IPS DF 4.7 (cell line): ENCODE measurements at regions not wholly inside any gene's neighbourhood (a gene's known extent, or its start where the extent isn't known, plus 50 kb on each side); places are given as distances from the start of the nearest gene placed in this dataset.

Experiments used
- DNase-seq: peaks from one replicate; pipeline ENCODE4 v3.0.0-alpha.2; 2013; ENCODE audit warnings: low spot score; ENCODE audit errors: extremely low read depth

GRCh38 chr17:33352526-33352925 is 59.4 kb upstream of the ASIC2 start:
- DNase-seq, result no peak

GRCh38 chr17:33356266-33356665 is 63.2 kb upstream of the ASIC2 start:
- no peak for DNase-seq

- no peak for DNase-seq
Measured at GRCh38 chr17:33363475-33363874, 70.4 kb upstream of the ASIC2 start.

- DNase-seq, result no peak
Measured at GRCh38 chr17:33366960-33367359, 73.9 kb upstream of the ASIC2 start.

GRCh38 chr17:33369149-33369548 is 76.1 kb upstream of the ASIC2 start:
- DNase-seq, result no peak

GRCh38 chr17:33369876-33370275 is 76.8 kb upstream of the ASIC2 start:
- no peak for DNase-seq

DNA sequence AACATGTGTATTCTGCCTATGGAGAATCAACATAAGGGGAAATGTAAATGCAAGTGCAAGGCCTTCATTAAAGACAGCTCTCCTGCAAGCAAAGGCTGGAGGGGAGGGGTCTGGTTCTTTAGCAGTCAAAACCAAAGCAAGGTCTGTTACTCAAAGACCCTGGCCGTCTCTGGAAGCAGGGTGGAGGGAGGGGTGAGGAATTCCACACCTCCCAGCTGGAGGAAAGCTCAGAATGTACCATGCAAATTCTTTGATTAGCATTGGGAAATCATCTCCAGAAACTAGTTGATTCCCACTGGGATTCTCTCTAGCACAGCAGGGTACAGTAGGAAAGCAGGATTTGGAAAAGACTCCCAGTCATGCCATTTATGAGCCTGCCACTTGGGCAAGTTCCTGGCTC is 77.3 kb upstream of the ASIC2 start:
- DNase-seq, result peak; percentile 41

DNA sequence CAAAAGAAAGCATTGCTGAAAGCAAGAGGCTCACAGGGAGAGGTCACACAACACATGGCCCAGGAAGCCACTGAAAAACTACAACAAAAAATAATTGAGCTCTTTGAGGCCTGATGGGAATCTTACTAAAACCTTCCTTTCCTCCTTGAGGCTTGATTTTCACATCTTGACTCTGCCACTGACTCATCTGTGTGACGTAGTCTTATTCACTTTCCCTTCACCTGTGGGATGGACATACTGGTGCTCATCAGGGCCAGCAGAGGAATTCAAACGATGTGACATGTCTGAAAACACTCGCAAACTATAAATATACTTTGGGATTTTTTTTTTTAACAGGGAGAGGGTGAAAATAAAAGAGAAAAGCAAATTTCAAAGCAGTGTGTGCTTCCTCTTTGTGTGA is 78.3 kb upstream of the ASIC2 start:
- no peak for DNase-seq

GRCh38 chr17:33373273-33373672 is 80.2 kb upstream of the ASIC2 start:
- DNase-seq, result no peak

DNA sequence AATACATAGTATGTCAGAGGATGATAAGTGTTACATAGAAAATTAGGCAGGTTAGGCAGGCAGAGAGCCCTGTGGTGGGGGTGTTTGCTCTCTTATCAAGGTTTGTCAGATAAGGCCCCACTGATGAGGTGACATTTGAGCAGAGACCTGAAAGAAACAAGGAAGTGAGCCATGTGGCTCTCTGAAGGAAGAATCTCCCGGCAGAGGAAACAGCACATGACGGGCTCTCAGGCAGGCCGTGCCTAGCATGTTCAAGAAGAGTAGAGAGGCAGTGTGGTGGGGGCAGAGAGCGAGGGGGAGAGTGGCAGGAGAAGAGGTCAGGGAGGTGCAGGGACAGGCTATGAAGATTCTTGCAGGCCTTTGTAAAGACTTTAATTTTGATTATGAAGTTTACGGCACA is 82.0 kb upstream of the ASIC2 start:
- DNase-seq, result no peak

- no peak for DNase-seq
Measured at GRCh38 chr17:33375783-33376182, 82.7 kb upstream of the ASIC2 start.

GRCh38 chr17:33377837-33378595 is 84.9 kb upstream of the ASIC2 start:
- DNase-seq, result no peak

GRCh38 chr17:33381201-33381600 is 88.1 kb upstream of the ASIC2 start:
- no peak for DNase-seq

GRCh38 chr17:33383488-33384023 is 90.5 kb upstream of the ASIC2 start:
- DNase-seq, result no peak

GRCh38 chr17:33385133-33385532 is 92.0 kb upstream of the ASIC2 start:
- DNase-seq, result no peak

GRCh38 chr17:33385713-33386112 is 92.6 kb upstream of the ASIC2 start:
- no peak for DNase-seq

GRCh38 chr17:33387406-33387805 is 94.3 kb upstream of the ASIC2 start:
- no peak for DNase-seq

- no peak for DNase-seq
Measured at GRCh38 chr17:33389504-33390135, 96.5 kb upstream of the ASIC2 start.

DNA sequence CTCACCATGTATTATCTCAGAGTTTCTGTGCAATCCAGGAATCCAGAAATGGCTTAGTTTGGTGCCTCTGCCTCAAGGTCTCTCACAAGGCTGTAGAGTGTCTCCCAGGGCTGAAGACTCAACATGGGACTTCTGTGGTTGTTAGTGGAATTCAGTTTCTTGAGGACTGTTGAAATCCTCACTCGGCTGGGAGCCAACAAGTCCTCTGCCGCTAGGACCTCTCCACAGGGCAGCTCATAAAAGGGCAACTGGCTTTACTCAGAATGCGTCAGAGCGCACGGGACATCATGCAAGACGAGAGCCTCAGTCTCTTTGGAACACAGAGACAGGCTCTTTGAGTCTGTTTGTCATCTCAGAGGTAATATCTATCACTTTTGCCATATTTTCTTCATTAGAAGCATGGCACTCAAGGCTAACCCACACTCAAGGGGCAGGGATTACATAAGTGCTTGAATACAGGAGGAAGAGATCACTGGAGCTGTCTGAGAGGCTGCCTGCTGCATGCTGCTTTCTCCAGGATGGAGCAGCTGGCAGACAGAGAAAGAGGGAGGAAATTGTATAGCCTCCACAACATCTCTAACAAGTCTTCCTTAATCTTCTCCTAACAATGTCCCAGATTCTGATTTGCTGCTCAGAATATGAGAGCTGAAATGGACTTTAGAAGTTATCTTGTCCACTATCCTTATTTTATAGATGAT is 97.5 kb upstream of the ASIC2 start:
- no peak for DNase-seq

- DNase-seq, result no peak
Measured at GRCh38 chr17:33396818-33397217, 103.7 kb upstream of the ASIC2 start.

GRCh38 chr17:33398386-33398785 is 105.3 kb upstream of the ASIC2 start:
- no peak for DNase-seq

- DNase-seq, result no peak
Measured at GRCh38 chr17:33401249-33401648, 108.2 kb upstream of the ASIC2 start.
